IMR-90 (cell line): ENCODE measurements at regions not wholly inside any gene's neighbourhood (a gene's known extent, or its start where the extent isn't known, plus 50 kb on each side); places are given as distances from the start of the nearest gene placed in this dataset.

Experiments used
- CEBPB ChIP-seq: IDR thresholded peaks from 2 replicates; pipeline ENCODE4 v1.6.1; 2012; ENCODE audit warnings: low read depth, low read length, improper control_type of control experiment
- CTCF ChIP-seq: conservative IDR thresholded peaks from 2 replicates; pipeline ENCODE4 v1.5.1; 2012; ENCODE audit warnings: mild to moderate bottlenecking, low read depth, low read length, improper control_type of control experiment
- FOS ChIP-seq: fragments of 150-350 bp; IDR thresholded peaks from 2 replicates; pipeline ENCODE4 v1.6.1; 2016; ENCODE audit warnings: low read depth, low read length
- MAZ ChIP-seq: IDR thresholded peaks from 2 replicates; pipeline ENCODE4 v1.6.1; 2012; ENCODE audit warnings: low read depth, mild to moderate bottlenecking, low read length, improper control_type of control experiment, moderate library complexity, borderline replicate concordance
- POLR2A ChIP-seq: IDR thresholded peaks from 2 replicates; pipeline ENCODE4 v1.6.1; 2012; ENCODE audit warnings: mild to moderate bottlenecking, low read depth, low read length
- USF2 ChIP-seq: fragments of 150-350 bp; IDR thresholded peaks from 2 replicates; pipeline ENCODE4 v1.6.1; 2017; ENCODE audit warnings: mild to moderate bottlenecking, antibody characterized with exemption, low read length, low read depth

GRCh38 chr9:38171538-38171884 is 102.5 kb upstream of the SHB start:
- no peak for TF ChIP-seq CEBPB
- TF ChIP-seq MAZ: no peak
- no peak for TF ChIP-seq POLR2A
- TF ChIP-seq CTCF: no peak
- TF ChIP-seq FOS: no peak
- no peak for TF ChIP-seq USF2
